ENCODE measurements at regions not wholly inside any gene's neighbourhood (a gene's known extent, or its start where the extent isn't known, plus 50 kb on each side); places are given as distances from the start of the nearest gene placed in this dataset.

DNA sequence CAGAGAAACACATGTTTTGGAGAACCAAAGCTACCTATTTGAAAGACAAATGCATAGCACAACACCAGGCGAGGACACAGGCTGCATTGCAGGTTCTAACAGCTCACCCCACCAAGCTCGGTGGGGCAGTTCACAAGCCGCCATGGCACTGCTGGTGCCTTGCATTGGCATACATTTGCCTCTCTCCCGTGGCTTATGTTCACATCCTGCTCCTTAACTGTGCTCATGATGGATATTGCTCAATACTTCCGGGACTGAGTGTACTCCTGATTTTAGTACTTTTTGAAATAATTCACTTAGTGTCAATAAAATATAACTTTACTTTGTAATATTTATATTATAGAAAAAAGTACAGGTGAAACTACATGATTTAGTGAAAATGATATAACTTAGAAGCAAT, 1187.4 kb upstream of the NCAM2 start:
- H3K27ac Mint-ChIP-seq, result no peak overlapping the region
- ChIA-PET CTCF (no interaction called here), POLR2A (no interaction called here)
- H3K27me3 Mint-ChIP-seq, result no peaks in the 10 kb centered on the region
- no peak overlapping the region for H3K4me3 Mint-ChIP-seq
- DNase-seq, result no peak
- no peaks in the 10 kb centered on the region for H3K4me1 Mint-ChIP-seq
- peaks cover 7% of the 10 kb centered on the region for H3K9me3 Mint-ChIP-seq
- H3K36me3 Mint-ChIP-seq (ENCODE audit: low read depth), result no peaks in the 10 kb centered on the region

DNA sequence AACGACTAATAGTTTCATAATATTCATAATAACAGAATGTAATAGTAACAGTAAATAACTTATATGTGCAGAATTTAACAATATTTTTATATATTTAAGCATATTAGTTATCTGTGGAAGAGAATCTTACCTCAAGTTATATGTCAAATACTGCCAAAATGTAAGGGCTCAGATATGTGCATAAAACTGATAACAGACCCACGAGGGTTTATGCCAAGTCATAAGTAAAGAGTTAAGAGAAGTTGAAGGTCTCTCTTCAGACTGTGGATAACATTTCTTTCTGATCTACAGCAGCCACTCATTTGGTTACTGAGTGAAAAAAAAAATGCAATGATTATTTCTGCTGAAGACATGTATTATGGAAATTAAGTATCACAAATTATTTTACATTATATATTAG, 1167.8 kb upstream of the NCAM2 start:
- H3K36me3 Mint-ChIP-seq (ENCODE audit: low read depth), result no peaks in the 10 kb centered on the region
- no peaks in the 10 kb centered on the region for H3K4me1 Mint-ChIP-seq
- no peak overlapping the region for H3K27ac Mint-ChIP-seq
- H3K27me3 Mint-ChIP-seq, result no peaks in the 10 kb centered on the region
- peaks cover 29% of the 10 kb centered on the region for H3K9me3 Mint-ChIP-seq
- DNase-seq, result no peak
- CTCF ChIA-PET, result no interaction called here
- POLR2A ChIA-PET, result no interaction called here
- no peak overlapping the region for H3K4me3 Mint-ChIP-seq

- DNase-seq, result no peak
- no peak overlapping the region for H3K27ac Mint-ChIP-seq
- no peak overlapping the region for H3K4me3 Mint-ChIP-seq
- no peaks in the 10 kb centered on the region for H3K27me3 Mint-ChIP-seq
- ChIA-PET CTCF (no interaction called here), POLR2A (no interaction called here)
- no peaks in the 10 kb centered on the region for H3K4me1 Mint-ChIP-seq
- H3K9me3 Mint-ChIP-seq, result peaks cover 28% of the 10 kb centered on the region
- no peaks in the 10 kb centered on the region for H3K36me3 Mint-ChIP-seq (ENCODE audit: low read depth)
Observed at GRCh38 chr21:19832551-19832950, 1165.7 kb upstream of the NCAM2 start.

GRCh38 chr21:19833082-19833481, 1165.1 kb upstream of the NCAM2 start:
- Mint-ChIP-seq H3K4me1 (no peaks in the 10 kb centered on the region), H3K4me3 (no peak overlapping the region), H3K36me3 (ENCODE audit: low read depth) (no peaks in the 10 kb centered on the region), H3K27ac (no peak overlapping the region), H3K27me3 (no peaks in the 10 kb centered on the region), H3K9me3 (peaks cover 23% of the 10 kb centered on the region)
- CTCF ChIA-PET, result no interaction called here
- DNase-seq, result no peak
- POLR2A ChIA-PET, result no interaction called here

DNA sequence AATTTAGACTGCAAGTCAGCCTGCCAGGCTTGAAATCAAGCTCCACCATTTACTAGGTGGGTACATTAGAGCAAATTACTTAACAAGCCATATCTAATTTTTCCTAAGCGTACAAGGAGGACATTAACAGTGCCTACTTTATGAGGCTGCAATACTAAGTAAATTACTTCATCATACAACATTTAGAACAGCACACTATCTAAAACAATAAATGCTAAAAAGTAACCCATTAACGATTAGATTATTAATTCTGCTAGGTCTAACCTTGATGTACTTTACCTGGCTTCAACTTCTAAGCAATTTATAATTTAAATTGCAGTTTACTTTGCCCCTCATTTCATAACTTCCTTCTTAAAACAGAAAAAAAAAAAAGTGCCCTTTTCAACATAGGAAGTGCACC, 1155.6 kb upstream of the NCAM2 start:
- DNase-seq, result no peak
- no peaks in the 10 kb centered on the region for H3K36me3 Mint-ChIP-seq (ENCODE audit: low read depth)
- no peaks in the 10 kb centered on the region for H3K27me3 Mint-ChIP-seq
- ChIA-PET CTCF (no interaction called here), POLR2A (no interaction called here)
- no peak overlapping the region for H3K4me3 Mint-ChIP-seq
- H3K4me1 Mint-ChIP-seq, result no peaks in the 10 kb centered on the region
- peaks cover 4% of the 10 kb centered on the region for H3K9me3 Mint-ChIP-seq
- H3K27ac Mint-ChIP-seq, result no peak overlapping the region

DNA sequence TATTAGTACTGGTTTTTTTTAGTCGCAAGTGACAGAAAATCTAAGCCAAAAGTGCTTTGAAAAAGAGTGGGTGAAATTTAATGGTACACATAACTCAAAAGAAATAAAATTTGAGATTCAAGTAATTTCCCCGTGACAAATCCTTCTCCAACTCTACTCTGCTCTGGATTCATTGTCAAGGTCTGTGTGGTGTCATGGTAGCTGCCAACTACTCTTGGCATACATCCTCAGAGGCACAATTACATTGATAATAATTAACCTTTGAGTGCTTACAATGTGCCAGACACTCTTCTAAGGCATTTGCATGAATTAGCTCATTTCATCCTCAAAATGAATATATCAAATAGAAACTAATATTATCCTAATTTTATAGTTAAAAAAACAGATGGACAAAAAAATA, 1153.9 kb upstream of the NCAM2 start:
- DNase-seq, result no peak
- Mint-ChIP-seq H3K27me3 (no peaks in the 10 kb centered on the region), H3K4me1 (no peaks in the 10 kb centered on the region), H3K27ac (no peak overlapping the region), H3K36me3 (ENCODE audit: low read depth) (no peaks in the 10 kb centered on the region), H3K4me3 (no peak overlapping the region), H3K9me3 (peaks cover 2% of the 10 kb centered on the region)
- POLR2A ChIA-PET, result no interaction called here
- CTCF ChIA-PET, result no interaction called here

DNA sequence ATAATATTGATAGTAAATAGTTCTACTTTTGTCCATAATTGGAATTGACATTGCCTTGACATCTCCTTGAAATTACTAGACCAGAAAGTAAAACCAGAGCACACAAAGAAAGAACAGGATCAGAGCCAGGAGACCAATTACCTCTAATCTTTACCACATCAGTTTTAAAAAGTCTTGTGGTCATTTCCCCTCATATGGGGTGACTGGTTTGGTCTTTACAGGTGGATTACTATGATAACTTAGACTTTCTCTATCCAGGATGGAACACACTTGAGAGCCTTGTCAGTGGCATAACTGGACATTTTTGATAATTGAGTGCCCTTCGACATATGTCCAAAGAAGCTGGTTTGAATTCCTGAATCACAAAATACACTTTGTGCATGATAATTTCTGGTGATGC, 1148.1 kb upstream of the NCAM2 start:
- ChIA-PET POLR2A (no interaction called here), CTCF (no interaction called here)
- no peaks in the 10 kb centered on the region for H3K36me3 Mint-ChIP-seq (ENCODE audit: low read depth)
- no peaks in the 10 kb centered on the region for H3K27me3 Mint-ChIP-seq
- H3K4me1 Mint-ChIP-seq, result no peaks in the 10 kb centered on the region
- DNase-seq, result no peak
- no peak overlapping the region for H3K4me3 Mint-ChIP-seq
- peaks cover 13% of the 10 kb centered on the region for H3K9me3 Mint-ChIP-seq
- no peak overlapping the region for H3K27ac Mint-ChIP-seq

- no peak for DNase-seq
- POLR2A ChIA-PET, result no interaction called here
- Mint-ChIP-seq H3K27me3 (no peaks in the 10 kb centered on the region), H3K27ac (no peak overlapping the region), H3K36me3 (ENCODE audit: low read depth) (no peaks in the 10 kb centered on the region), H3K9me3 (peaks cover 14% of the 10 kb centered on the region), H3K4me1 (no peaks in the 10 kb centered on the region), H3K4me3 (no peak overlapping the region)
- CTCF ChIA-PET, result no interaction called here
Observed at GRCh38 chr21:19853061-19853460, 1145.1 kb upstream of the NCAM2 start.

DNA sequence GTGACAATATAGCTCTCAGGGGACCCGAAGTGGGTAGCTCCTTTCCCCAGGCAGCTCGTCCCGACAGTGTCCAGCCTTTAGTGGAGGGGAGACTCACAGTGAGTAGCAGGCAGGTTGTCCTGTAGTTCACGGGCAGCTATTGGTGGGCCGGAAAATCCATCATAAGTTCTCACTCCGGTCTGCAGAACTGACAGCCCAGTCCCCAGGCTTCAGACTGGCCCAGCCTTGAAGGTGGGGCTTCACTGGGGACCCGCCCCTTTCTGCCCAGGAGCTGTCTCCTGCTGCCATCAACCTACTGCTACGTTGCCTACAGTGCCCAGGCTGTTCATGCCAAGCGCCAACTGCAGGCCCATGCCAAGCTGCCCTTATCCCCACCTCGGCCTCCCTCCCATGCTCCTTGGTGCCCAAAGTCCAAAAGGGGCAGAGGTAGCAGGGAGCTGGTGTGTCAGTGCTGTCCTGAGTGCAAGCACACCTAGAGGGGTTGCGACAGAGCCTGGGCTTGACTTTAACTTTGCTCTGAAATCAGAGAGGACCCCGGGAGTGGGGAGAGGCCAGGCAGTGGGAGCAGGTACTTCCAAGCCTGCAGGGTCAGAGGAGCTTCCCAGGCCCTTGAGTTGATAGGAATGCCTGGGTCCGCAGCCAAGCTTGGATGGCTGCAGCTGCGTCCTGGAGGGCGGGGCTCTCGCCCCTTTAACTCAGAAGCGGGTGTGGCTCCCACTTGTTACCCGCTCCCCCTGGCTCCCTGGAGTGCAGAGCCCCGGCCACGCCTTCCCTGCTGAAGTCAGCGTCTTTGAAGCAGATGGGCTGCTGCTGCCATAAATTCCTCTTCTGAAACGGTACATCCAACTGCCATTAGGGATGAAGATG, 1144.3 kb upstream of the NCAM2 start:
- no peak overlapping the region for H3K27ac Mint-ChIP-seq
- H3K27me3 Mint-ChIP-seq, result no peaks in the 10 kb centered on the region
- no peak for DNase-seq
- H3K4me3 Mint-ChIP-seq, result no peak overlapping the region
- H3K9me3 Mint-ChIP-seq, result peaks cover 14% of the 10 kb centered on the region
- ChIA-PET POLR2A (no interaction called here), CTCF (no interaction called here)
- H3K36me3 Mint-ChIP-seq (ENCODE audit: low read depth), result no peaks in the 10 kb centered on the region
- H3K4me1 Mint-ChIP-seq, result no peaks in the 10 kb centered on the region

- H3K9me3 Mint-ChIP-seq, result peaks cover 13% of the 10 kb centered on the region
Observed at GRCh38 chr21:19855522-19855921, 1142.7 kb upstream of the NCAM2 start.

DNA sequence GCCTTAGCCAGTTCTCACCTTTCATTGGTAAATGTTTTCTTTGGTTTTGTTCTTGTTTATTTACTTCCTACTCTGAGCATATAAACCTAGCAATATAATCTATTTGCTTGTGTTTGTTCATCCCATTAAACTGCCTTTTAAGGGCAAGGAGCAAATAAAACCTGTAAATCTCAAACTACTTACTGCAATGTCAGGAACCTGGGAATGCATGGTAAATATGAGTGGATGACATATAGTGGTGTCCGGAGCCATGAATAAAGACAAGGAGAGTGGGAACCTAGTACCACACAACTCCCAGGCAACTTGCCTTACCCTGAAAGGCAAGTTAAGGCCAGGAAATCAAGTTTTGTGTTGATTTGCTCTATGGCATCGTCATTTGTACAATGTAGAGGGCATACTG, 1133.7 kb upstream of the NCAM2 start:
- POLR2A ChIA-PET, result no interaction called here
- no peak for DNase-seq
- CTCF ChIA-PET, result no interaction called here
- no peak overlapping the region for H3K4me3 Mint-ChIP-seq
- no peaks in the 10 kb centered on the region for H3K9me3 Mint-ChIP-seq
- no peaks in the 10 kb centered on the region for H3K36me3 Mint-ChIP-seq (ENCODE audit: low read depth)
- H3K4me1 Mint-ChIP-seq, result no peaks in the 10 kb centered on the region
- no peaks in the 10 kb centered on the region for H3K27me3 Mint-ChIP-seq
- no peak overlapping the region for H3K27ac Mint-ChIP-seq

More at GRCh38 chr21:19855522-19855921, 1142.7 kb upstream of the NCAM2 start:
- no peak overlapping the region for H3K27ac Mint-ChIP-seq
- POLR2A ChIA-PET, result no interaction called here
- H3K27me3 Mint-ChIP-seq, result no peaks in the 10 kb centered on the region
- no peaks in the 10 kb centered on the region for H3K36me3 Mint-ChIP-seq (ENCODE audit: low read depth)
- no peak for DNase-seq
- no peak overlapping the region for H3K4me3 Mint-ChIP-seq
- CTCF ChIA-PET, result no interaction called here
- no peaks in the 10 kb centered on the region for H3K4me1 Mint-ChIP-seq

DNA sequence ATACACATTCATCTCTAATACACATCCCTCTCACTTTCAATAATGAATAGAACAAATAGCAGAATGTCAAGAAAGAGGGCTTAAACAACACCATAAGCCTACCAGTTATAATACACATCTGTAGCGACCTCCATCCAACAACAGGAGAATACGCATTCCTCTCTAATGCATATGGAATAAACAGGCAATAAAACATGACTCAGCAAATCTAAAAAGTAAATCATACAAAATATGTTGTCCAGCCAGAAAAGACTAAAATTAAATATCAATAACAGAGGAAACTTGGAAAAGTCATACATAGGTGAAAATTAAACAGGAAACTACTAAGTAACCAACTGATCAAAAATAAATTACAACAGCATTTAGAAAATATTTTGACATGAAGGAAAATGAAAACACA, 1127.5 kb upstream of the NCAM2 start:
- no peaks in the 10 kb centered on the region for H3K27me3 Mint-ChIP-seq
- no peak for DNase-seq
- H3K27ac Mint-ChIP-seq, result no peak overlapping the region
- H3K4me3 Mint-ChIP-seq, result no peak overlapping the region
- peaks cover 5% of the 10 kb centered on the region for H3K9me3 Mint-ChIP-seq
- H3K36me3 Mint-ChIP-seq (ENCODE audit: low read depth), result no peaks in the 10 kb centered on the region
- ChIA-PET CTCF (no interaction called here), POLR2A (no interaction called here)
- H3K4me1 Mint-ChIP-seq, result no peaks in the 10 kb centered on the region

DNA sequence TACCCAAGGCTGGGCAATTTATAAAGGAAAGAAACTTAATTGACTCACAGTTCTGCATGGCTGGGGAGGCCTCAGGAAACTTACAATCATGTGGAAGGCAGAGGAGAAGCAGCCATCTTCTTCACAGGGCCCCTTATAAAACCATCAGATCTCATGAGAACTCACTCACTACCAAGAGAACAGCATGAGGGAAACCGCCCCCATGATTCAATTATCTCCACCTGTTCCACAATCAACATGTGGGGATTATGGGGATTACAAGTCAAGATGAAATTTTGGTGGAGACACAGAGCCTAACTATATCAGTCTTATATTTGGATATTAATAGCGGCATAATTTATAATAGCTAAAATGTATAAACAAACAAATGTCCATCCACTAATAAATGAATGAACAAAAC, 1123.7 kb upstream of the NCAM2 start:
- H3K9me3 Mint-ChIP-seq, result peaks cover 14% of the 10 kb centered on the region
- H3K36me3 Mint-ChIP-seq (ENCODE audit: low read depth), result no peaks in the 10 kb centered on the region
- CTCF ChIA-PET, result no interaction called here
- no peaks in the 10 kb centered on the region for H3K4me1 Mint-ChIP-seq
- no peaks in the 10 kb centered on the region for H3K27me3 Mint-ChIP-seq
- H3K27ac Mint-ChIP-seq, result no peak overlapping the region
- H3K4me3 Mint-ChIP-seq, result no peak overlapping the region
- DNase-seq, result no peak
- POLR2A ChIA-PET, result no interaction called here

DNA sequence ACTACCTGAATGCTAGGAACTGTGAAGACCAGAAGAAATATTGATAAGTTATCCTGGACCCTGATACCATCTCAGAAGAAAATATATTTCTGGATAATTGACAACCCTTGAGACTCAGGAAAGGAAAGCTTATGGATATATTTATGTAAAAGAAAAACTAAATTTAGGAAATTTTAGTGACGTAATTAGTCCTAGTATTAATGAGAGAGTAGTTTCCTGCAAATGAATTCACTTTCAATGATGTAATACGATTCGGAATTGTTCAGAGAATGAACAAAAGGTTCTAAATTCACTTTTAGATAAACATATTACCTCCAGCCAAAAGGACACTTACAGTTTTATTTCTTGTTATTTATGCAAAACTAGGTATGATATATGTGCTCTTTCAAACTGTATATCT, 1120.1 kb upstream of the NCAM2 start:
- Mint-ChIP-seq H3K27ac (no peak overlapping the region), H3K4me1 (no peaks in the 10 kb centered on the region), H3K4me3 (no peak overlapping the region), H3K27me3 (no peaks in the 10 kb centered on the region), H3K9me3 (peaks cover 19% of the 10 kb centered on the region), H3K36me3 (ENCODE audit: low read depth) (no peaks in the 10 kb centered on the region)
- POLR2A ChIA-PET, result no interaction called here
- no peak for DNase-seq
- CTCF ChIA-PET, result no interaction called here

All from activated CD4-positive, alpha-beta memory T cell treated with anti-CD3 and anti-CD28 coated beads, Interleukin-2, amount 10 ng/mL, durations not matched to agents 7 days and 5 days (primary cell).